IMR-90 (cell line): ENCODE measurements at regions not wholly inside any gene's neighbourhood (a gene's known extent, or its start where the extent isn't known, plus 50 kb on each side); places are given as distances from the start of the nearest gene placed in this dataset.

Source experiments
- ATAC-seq: fragments of 200-7000 bp; cut with Tn5 transposase; 2 replicates; pipeline ENCODE4 v1.9.1; 2020; ENCODE audit warnings: low read depth, mild to moderate bottlenecking, moderate library complexity
- BruUV-seq: library from RNA; stranded (reverse); fragments of 400-500 nt; replicated peaks from 2 replicates; lab custom pipeline; 2021; lab: Mats Ljungman, UMichigan
- CTCF ChIA-PET: fragments of 300-600 bp; formaldehyde crosslinking; extraction: SDS; loops from one replicate; lab custom pipeline; 2021; ENCODE audit warnings: antibody characterized with exemption; lab: Yijun Ruan, JAX
- POLR2A ChIA-PET: fragments of 300-600 bp; sonication (Branson Sonifier 250); formaldehyde crosslinking; loops from one replicate; lab custom pipeline; 2022; ENCODE audit warnings: antibody characterized with exemption; ENCODE audit not compliant: unreplicated experiment; lab: Charles Lee
- DNase-seq: peaks from one replicate; pipeline ENCODE4 v3.0.0; 2013
- H2AFZ ChIP-seq: replicated peaks from 2 replicates; pipeline ENCODE3; 2013; ENCODE audit warnings: low read length, mild to moderate bottlenecking; ENCODE audit not compliant: poor library complexity
- H2AK5ac ChIP-seq: 2 replicates; pipeline ENCODE4 v1.6.1; 2013; ENCODE audit warnings: low read depth, low read length, inconsistent platforms
- H2AK9ac ChIP-seq: replicated peaks from 2 replicates; pipeline ENCODE3; 2013; ENCODE audit warnings: mild to moderate bottlenecking, low read depth, low read length, moderate library complexity; ENCODE audit not compliant: poor library complexity
- H2BK120ac ChIP-seq: 2 replicates; pipeline ENCODE4 v1.6.1; 2013; ENCODE audit warnings: low read depth, low read length, inconsistent platforms
- H2BK15ac ChIP-seq: 3 replicates; pipeline ENCODE4 v1.6.1; 2013; ENCODE audit warnings: low read depth, low read length, inconsistent platforms
- H2BK20ac ChIP-seq: 2 replicates; pipeline ENCODE4 v1.6.1; 2013; ENCODE audit warnings: low read depth, mild to moderate bottlenecking, inconsistent platforms, low read length, moderate library complexity
- H2BK5ac ChIP-seq: 2 replicates; pipeline ENCODE4 v1.6.1; 2013; ENCODE audit warnings: mild to moderate bottlenecking, low read depth, low read length, inconsistent platforms; ENCODE audit not compliant: poor library complexity, severe bottlenecking
- H3K14ac ChIP-seq: replicated peaks from 2 replicates; pipeline ENCODE4 v1.6.1; 2013; ENCODE audit warnings: low read depth, low read length, inconsistent platforms
- H3K18ac ChIP-seq: 2 replicates; pipeline ENCODE4 v1.6.1; 2013; ENCODE audit warnings: low read depth, low read length, control low read depth
- H3K23ac ChIP-seq: 2 replicates; pipeline ENCODE4 v1.6.1; 2013; ENCODE audit warnings: low read depth, low read length, inconsistent platforms
- H3K27ac ChIP-seq: 2 replicates; pipeline ENCODE4 v1.5.1; 2013; ENCODE audit warnings: mild to moderate bottlenecking, control low read depth, low read length; ENCODE audit not compliant: insufficient read depth
- H3K27me3 ChIP-seq: 2 replicates; pipeline ENCODE4 v1.6.1; 2013; ENCODE audit warnings: low read length; ENCODE audit not compliant: control insufficient read depth, insufficient read depth
- H3K36me3 ChIP-seq: 2 replicates; pipeline ENCODE4 v1.6.1; 2013; ENCODE audit warnings: low read length, mixed read lengths; ENCODE audit not compliant: control insufficient read depth, insufficient read depth
- H3K4ac ChIP-seq: 2 replicates; pipeline ENCODE4 v1.6.1; 2013; ENCODE audit warnings: low read depth, low read length, inconsistent platforms
- H3K4me1 ChIP-seq: 2 replicates; pipeline ENCODE4 v1.6.1; 2013; ENCODE audit warnings: low read length, mixed read lengths; ENCODE audit not compliant: control insufficient read depth, insufficient read depth
- H3K4me2 ChIP-seq: 2 replicates; pipeline ENCODE4 v1.6.1; 2013; ENCODE audit warnings: low read depth, mild to moderate bottlenecking, control low read depth, low read length, moderate library complexity
- H3K4me3 ChIP-seq: 2 replicates; pipeline ENCODE4 v1.5.1; 2013; ENCODE audit warnings: low read depth, mild to moderate bottlenecking, control low read depth, low read length, moderate library complexity; ENCODE audit not compliant: insufficient read depth
- H3K56ac ChIP-seq: 2 replicates; pipeline ENCODE4 v1.6.1; 2013; ENCODE audit warnings: low read length, inconsistent platforms; ENCODE audit not compliant: insufficient read depth; ENCODE audit errors: extremely low read depth
- H3K79me1 ChIP-seq, 2 experiments: 2 replicates each; pipeline ENCODE4 v1.6.1; 2013; ENCODE audit warnings: low read length in 2 of 2, inconsistent platforms in 1 of 2, low read depth in 1 of 2
- H3K9ac ChIP-seq: 2 replicates; pipeline ENCODE4 v1.6.1; 2013; ENCODE audit warnings: low read depth, low read length, control low read depth
- H3K9me1 ChIP-seq: 2 replicates; pipeline ENCODE4 v1.6.1; 2013; ENCODE audit warnings: low read length, inconsistent platforms; ENCODE audit not compliant: insufficient read depth
- H3K9me3 ChIP-seq: 2 replicates; pipeline ENCODE4 v1.6.1; 2013; ENCODE audit warnings: low read length; ENCODE audit not compliant: control insufficient read depth, insufficient read depth
- H4K20me1 ChIP-seq: 2 replicates; pipeline ENCODE4 v1.6.1; 2013; ENCODE audit warnings: low read length, inconsistent platforms; ENCODE audit not compliant: insufficient read depth
- H4K5ac ChIP-seq: 2 replicates; pipeline ENCODE4 v1.6.1; 2013; ENCODE audit warnings: mild to moderate bottlenecking, low read depth, low read length, control low read depth
- H4K8ac ChIP-seq, 2 experiments: 2 replicates each; pipeline ENCODE4 v1.6.1; 2013; ENCODE audit warnings: low read depth in 2 of 2, low read length in 2 of 2, control low read depth in 1 of 2, inconsistent platforms in 1 of 2
- H4K91ac ChIP-seq: 2 replicates; pipeline ENCODE4 v1.6.1; 2013; ENCODE audit warnings: low read depth, low read length, inconsistent platforms; ENCODE audit not compliant: insufficient read depth
- BHLHE40 ChIP-seq: fragments of 150-350 bp; IDR thresholded peaks from 2 replicates; pipeline ENCODE4 v1.6.1; 2016; ENCODE audit warnings: mild to moderate bottlenecking, low read depth, low read length
- CHD1 ChIP-seq: IDR thresholded peaks from 2 replicates; pipeline ENCODE4 v1.6.1; 2012; ENCODE audit warnings: low read depth, low read length, improper control_type of control experiment
- FOS ChIP-seq: fragments of 150-350 bp; IDR thresholded peaks from 2 replicates; pipeline ENCODE4 v1.6.1; 2016; ENCODE audit warnings: low read depth, low read length
- MAZ ChIP-seq: IDR thresholded peaks from 2 replicates; pipeline ENCODE4 v1.6.1; 2012; ENCODE audit warnings: low read depth, mild to moderate bottlenecking, low read length, improper control_type of control experiment, moderate library complexity, borderline replicate concordance
- MXI1 ChIP-seq: IDR thresholded peaks from 2 replicates; pipeline ENCODE4 v1.6.1; 2012; ENCODE audit warnings: low read depth, mild to moderate bottlenecking, low read length, moderate library complexity, borderline replicate concordance
- NFE2L2 ChIP-seq: fragments of 150-350 bp; IDR thresholded peaks from 2 replicates; pipeline ENCODE4 v1.6.1; 2016; ENCODE audit warnings: low read depth, mild to moderate bottlenecking, low read length
- RCOR1 ChIP-seq: IDR thresholded peaks from 2 replicates; pipeline ENCODE4 v1.6.1; 2012; ENCODE audit warnings: mild to moderate bottlenecking, low read length, improper control_type of control experiment; ENCODE audit not compliant: insufficient replicate concordance
- SMC3 ChIP-seq: fragments of 150-350 bp; IDR thresholded peaks from 2 replicates; pipeline ENCODE4 v1.6.1; 2016; ENCODE audit warnings: low read depth, mild to moderate bottlenecking, antibody characterized with exemption, low read length, moderate library complexity
- WGBS, 2 experiments: methylation state at CpG; one replicate each; pipeline versions ENCODE4 v1.1.5 to v1.1.7; 2013; ENCODE audit warnings: missing lambda C conversion rate in 2 of 2; ENCODE audit not compliant: insufficient read length in 1 of 2; ENCODE audit errors: extremely low coverage in 2 of 2; 5-methylcytosine and 5-hydroxymethylcytosine counted together
- dilution Hi-C: fragments of 300-500 bp; cut with HindIII; formaldehyde crosslinking; loops from one replicate; pipeline ENCODE4 v1.14.3; 2018; ENCODE audit warnings: low sequenced_read_pairs; ENCODE audit not compliant: unreplicated experiment
- in situ Hi-C: fragments of 300-500 bp; cut with MboI; formaldehyde crosslinking; loops from 3 replicates; pipeline ENCODE4 v1.14.3; 2019; ENCODE audit warnings: low sequenced_read_pairs, inconsistent platforms, mixed read lengths
- intact Hi-C: fragments of 100-400 bp; cut with micrococcal nuclease; formaldehyde crosslinking; loops from 2 replicates; pipeline ENCODE4 v1.10.0; 2022
- TF ChIP-seq, protein P1 (sequence below): fragments of 150-350 bp; IDR thresholded peaks from 2 replicates; pipeline ENCODE4 v1.6.1; 2017; ENCODE audit warnings: mild to moderate bottlenecking, antibody characterized with exemption, low read length, low read depth
- TF ChIP-seq, protein P2 (sequence below): conservative IDR thresholded peaks from 2 replicates; pipeline ENCODE4 v1.5.1; 2012; ENCODE audit warnings: mild to moderate bottlenecking, low read depth, low read length, improper control_type of control experiment
- TF ChIP-seq, protein P3 (sequence below): fragments of 150-350 bp; IDR thresholded peaks from 2 replicates; pipeline ENCODE4 v1.6.1; 2016; ENCODE audit warnings: low read depth, mild to moderate bottlenecking, low read length, moderate library complexity, borderline replicate concordance

DNA sequence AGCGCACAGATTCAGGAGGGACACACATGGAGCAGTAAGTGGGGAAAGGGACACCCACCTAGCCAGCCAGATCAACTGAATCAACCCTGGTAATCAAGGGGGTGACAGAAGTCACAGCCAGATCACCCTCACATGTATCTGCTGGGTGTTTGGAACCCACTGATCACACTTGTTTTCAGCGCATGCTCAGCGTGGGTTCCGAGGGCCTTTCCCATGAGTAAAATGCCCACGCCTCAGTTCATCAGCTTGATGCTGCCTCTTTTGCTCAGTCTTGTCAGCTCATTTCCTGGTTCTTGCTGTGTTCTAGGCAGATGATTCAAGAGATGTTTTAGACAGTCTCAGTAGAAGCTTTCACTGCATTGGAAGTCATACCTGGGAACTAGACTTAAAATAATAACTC is 123.2 kb upstream of the SLC30A5 start:
- H3K36me3 ChIP-seq: no peaks in the 10 kb centered on the region
- H3K56ac ChIP-seq: no peak overlapping the region
- H2BK20ac ChIP-seq: no peak overlapping the region
- no peaks in the 10 kb centered on the region for H3K79me1 ChIP-seq
- no peak overlapping the region for H4K8ac ChIP-seq
- H3K9ac ChIP-seq: no peak overlapping the region
- H2BK15ac ChIP-seq: no peak overlapping the region
- H3K4me1 ChIP-seq: no peaks in the 10 kb centered on the region
- ChIA-PET POLR2A (interaction anchor here (0.6 kb wide), 1 partner anchor 27 kb away, joined by 3 read pairs; no protein-coding TSS in a partner anchor), CTCF (interaction anchor here (0.7 kb wide), 1 partner anchor 8 kb away, joined by 3 read pairs; no protein-coding TSS in a partner anchor)
- in situ Hi-C loops (no loop called here), dilution Hi-C loops (no loop called here), intact Hi-C loops (no loop called here)
- H4K20me1 ChIP-seq: no peaks in the 10 kb centered on the region
- ATAC-seq (no peak), DNase-seq (no peak)
- no peak overlapping the region for H3K4me3 ChIP-seq
- H3K9me1 ChIP-seq: no peaks in the 10 kb centered on the region
- H4K91ac ChIP-seq: no peak overlapping the region
- TF ChIP-seq MAZ (no peak), FOS (no peak), MXI1 (no peak), SMC3 (no peak), CHD1 (no peak), NFE2L2 (no peak), BHLHE40 (no peak), RCOR1 (no peak)
- TF ChIP-seq, protein P1, sequence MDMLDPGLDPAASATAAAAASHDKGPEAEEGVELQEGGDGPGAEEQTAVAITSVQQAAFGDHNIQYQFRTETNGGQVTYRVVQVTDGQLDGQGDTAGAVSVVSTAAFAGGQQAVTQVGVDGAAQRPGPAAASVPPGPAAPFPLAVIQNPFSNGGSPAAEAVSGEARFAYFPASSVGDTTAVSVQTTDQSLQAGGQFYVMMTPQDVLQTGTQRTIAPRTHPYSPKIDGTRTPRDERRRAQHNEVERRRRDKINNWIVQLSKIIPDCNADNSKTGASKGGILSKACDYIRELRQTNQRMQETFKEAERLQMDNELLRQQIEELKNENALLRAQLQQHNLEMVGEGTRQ: no peak
- TF ChIP-seq, protein P2, sequence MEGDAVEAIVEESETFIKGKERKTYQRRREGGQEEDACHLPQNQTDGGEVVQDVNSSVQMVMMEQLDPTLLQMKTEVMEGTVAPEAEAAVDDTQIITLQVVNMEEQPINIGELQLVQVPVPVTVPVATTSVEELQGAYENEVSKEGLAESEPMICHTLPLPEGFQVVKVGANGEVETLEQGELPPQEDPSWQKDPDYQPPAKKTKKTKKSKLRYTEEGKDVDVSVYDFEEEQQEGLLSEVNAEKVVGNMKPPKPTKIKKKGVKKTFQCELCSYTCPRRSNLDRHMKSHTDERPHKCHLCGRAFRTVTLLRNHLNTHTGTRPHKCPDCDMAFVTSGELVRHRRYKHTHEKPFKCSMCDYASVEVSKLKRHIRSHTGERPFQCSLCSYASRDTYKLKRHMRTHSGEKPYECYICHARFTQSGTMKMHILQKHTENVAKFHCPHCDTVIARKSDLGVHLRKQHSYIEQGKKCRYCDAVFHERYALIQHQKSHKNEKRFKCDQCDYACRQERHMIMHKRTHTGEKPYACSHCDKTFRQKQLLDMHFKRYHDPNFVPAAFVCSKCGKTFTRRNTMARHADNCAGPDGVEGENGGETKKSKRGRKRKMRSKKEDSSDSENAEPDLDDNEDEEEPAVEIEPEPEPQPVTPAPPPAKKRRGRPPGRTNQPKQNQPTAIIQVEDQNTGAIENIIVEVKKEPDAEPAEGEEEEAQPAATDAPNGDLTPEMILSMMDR: no peak
- TF ChIP-seq, protein P3, sequence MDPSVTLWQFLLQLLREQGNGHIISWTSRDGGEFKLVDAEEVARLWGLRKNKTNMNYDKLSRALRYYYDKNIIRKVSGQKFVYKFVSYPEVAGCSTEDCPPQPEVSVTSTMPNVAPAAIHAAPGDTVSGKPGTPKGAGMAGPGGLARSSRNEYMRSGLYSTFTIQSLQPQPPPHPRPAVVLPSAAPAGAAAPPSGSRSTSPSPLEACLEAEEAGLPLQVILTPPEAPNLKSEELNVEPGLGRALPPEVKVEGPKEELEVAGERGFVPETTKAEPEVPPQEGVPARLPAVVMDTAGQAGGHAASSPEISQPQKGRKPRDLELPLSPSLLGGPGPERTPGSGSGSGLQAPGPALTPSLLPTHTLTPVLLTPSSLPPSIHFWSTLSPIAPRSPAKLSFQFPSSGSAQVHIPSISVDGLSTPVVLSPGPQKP: no peak
- H3K4ac ChIP-seq: no peak overlapping the region
- no peak overlapping the region for H2AK5ac ChIP-seq
- H3K27ac ChIP-seq: no peak overlapping the region
- no peak overlapping the region for H2AFZ ChIP-seq
- H3K18ac ChIP-seq: no peak overlapping the region
- H3K4me2 ChIP-seq: no peak overlapping the region
- no peak overlapping the region for H4K5ac ChIP-seq
- peaks cover 2% of the 10 kb centered on the region for H3K27me3 ChIP-seq
- H3K9me3 ChIP-seq: no peaks in the 10 kb centered on the region
- H3K14ac ChIP-seq: no peak overlapping the region
- no CpG with 5 or more reads among the region's 5 CpGs for WGBS, 2 experiments
- no peak overlapping the region for H2AK9ac ChIP-seq
- no peak overlapping the region for H2BK120ac ChIP-seq
- no peak overlapping the region for H3K23ac ChIP-seq
- H2BK5ac ChIP-seq: no peak overlapping the region
- BruUV-seq: no TSS peak
